ENCODE measurements at regions not wholly inside any gene's neighbourhood (a gene's known extent, or its start where the extent isn't known, plus 50 kb on each side); places are given as distances from the start of the nearest gene placed in this dataset.

DNA sequence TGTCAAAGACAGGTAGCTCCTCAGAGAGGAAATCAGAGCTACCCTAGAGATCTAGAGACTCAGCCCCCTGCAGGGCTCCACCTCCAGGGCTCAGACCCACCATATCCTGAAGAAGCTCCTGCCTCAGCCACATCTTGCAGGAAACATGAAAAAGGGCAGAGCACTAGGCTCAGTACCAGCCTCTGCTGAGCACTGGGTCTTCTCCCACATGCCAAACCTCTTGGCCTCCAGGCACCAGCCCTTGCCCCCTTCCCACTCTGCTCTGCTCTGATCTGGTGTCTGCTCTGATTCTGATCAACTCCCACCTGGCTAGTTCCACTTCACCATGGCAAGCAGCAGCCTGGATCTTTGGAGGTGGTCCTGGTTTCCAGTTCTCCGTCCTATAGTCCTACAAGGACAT, 114.3 kb upstream of the SLC66A3 start:
- TF ChIP-seq, protein P1, sequence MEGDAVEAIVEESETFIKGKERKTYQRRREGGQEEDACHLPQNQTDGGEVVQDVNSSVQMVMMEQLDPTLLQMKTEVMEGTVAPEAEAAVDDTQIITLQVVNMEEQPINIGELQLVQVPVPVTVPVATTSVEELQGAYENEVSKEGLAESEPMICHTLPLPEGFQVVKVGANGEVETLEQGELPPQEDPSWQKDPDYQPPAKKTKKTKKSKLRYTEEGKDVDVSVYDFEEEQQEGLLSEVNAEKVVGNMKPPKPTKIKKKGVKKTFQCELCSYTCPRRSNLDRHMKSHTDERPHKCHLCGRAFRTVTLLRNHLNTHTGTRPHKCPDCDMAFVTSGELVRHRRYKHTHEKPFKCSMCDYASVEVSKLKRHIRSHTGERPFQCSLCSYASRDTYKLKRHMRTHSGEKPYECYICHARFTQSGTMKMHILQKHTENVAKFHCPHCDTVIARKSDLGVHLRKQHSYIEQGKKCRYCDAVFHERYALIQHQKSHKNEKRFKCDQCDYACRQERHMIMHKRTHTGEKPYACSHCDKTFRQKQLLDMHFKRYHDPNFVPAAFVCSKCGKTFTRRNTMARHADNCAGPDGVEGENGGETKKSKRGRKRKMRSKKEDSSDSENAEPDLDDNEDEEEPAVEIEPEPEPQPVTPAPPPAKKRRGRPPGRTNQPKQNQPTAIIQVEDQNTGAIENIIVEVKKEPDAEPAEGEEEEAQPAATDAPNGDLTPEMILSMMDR (IDR thresholded peaks at IDR 0.05): no peak

DNA sequence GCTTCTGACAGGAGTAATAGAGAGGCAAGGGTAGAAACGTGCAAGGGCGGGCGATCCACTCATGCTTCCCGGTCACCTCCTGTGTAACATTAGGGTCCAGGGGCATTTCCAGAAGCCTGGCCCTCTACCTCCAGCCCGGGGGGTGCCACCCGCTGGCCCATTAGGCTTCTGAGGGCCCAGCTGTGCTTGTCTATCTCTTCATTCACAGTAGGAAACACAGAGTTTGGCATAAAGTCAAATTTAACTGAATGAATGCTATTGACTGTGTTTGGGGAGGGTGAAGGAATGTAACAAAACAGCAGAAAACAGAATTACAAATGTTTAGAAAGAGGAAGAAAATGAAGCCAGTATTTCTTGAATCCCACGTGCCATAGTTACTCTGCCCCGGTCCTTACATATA, 112.4 kb upstream of the SLC66A3 start:
- TF ChIP-seq, protein P1 (IDR thresholded peaks at IDR 0.05): no peak
- no peaks in the 10 kb centered on the region for H3K4me1 ChIP-seq
- DNase-seq: no peak
- no peak for ATAC-seq
- no peak overlapping the region for H3K27ac ChIP-seq
- intact Hi-C loops (cut with DNase I): no loop called here
- H3K9me3 ChIP-seq: peaks cover 0 to 21% (median 13%) of the 10 kb centered on the region in 11 donors
- no peak overlapping the region for H3K4me3 ChIP-seq
- no peaks in the 10 kb centered on the region for H3K36me3 ChIP-seq
- 81% methylated on average over 8 of the region's 8 CpGs for WGBS, 2 donors
- H3K27me3 ChIP-seq: peaks cover 0 to 13% (median 0%) of the 10 kb centered on the region in 7 donors

More for the DNA sequence above, 114.3 kb upstream of the SLC66A3 start:
- no peak for ATAC-seq
- Histone ChIP-seq H3K27ac (no peak overlapping the region), H3K4me1 (no peaks in the 10 kb centered on the region), H3K9me3 (peaks cover 0 to 39% (median 21%) of the 10 kb centered on the region in 11 donors), H3K4me3 (no peak overlapping the region), H3K36me3 (no peaks in the 10 kb centered on the region), H3K27me3 (peaks cover 0 to 13% (median 0%) of the 10 kb centered on the region in 7 donors)
- DNase-seq: no peak
- 80 to 89% methylated on average over 1 of the region's 1 CpG for WGBS, 2 donors
- intact Hi-C loops (cut with DNase I): no loop called here

DNA sequence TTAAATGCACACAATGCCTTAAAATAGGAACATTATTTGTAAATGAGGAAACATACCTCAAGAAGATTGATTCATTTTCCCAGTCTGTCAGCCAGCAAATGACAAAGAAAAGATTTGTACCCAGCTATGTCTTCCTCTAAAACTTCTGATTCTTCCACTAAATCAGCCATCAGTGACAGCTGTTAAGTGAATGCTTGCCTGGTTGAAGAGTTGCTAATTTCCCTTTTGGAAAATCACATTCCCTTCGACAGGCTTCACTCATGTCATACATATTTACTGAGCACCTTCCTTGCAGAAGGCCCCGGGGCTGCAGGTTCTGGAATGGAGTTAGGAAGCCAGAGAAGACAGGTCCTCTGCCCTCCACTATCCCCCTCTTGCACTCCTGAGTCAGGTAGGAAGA, 112.0 kb upstream of the SLC66A3 start:
- ATAC-seq: no peak
- H3K27me3 ChIP-seq: peaks cover 0 to 13% (median 0%) of the 10 kb centered on the region in 7 donors
- no peaks in the 10 kb centered on the region for H3K4me1 ChIP-seq
- WGBS, 2 donors: 62 to 63% methylated on average over 2 of the region's 2 CpGs
- no peak for DNase-seq
- H3K27ac ChIP-seq: no peak overlapping the region
- no peaks in the 10 kb centered on the region for H3K36me3 ChIP-seq
- H3K9me3 ChIP-seq: peaks cover 0 to 17% (median 11%) of the 10 kb centered on the region in 11 donors
- TF ChIP-seq, protein P1 (IDR thresholded peaks at IDR 0.05): no peak
- intact Hi-C loops (cut with DNase I): no loop called here
- no peak overlapping the region for H3K4me3 ChIP-seq

DNA sequence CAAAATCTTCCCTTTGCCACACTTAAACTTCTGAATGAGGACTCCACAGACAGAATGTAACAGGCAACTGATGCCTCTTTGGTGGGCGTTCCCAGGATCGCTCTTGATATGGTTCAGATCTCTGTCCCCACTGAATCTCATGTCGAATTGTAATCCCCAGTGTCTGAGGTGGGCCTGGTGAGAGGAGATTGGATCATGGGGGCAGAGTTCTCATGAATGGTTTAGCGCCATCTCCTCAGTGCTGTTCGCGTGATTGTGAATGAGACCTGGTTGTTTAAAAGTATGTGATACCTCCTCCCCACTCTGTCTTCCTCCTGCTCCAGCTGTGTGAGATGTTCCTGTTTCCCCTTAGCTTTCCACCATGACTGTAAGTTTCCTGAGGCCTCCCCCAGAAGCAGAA, 111.1 kb upstream of the SLC66A3 start:
- ATAC-seq (no peak), DNase-seq (no peak)
- TF ChIP-seq, protein P1 (IDR thresholded peaks at IDR 0.05): no peak
- Histone ChIP-seq H3K27me3 (peaks cover 0 to 13% (median 0%) of the 10 kb centered on the region in 7 donors), H3K4me3 (no peak overlapping the region), H3K4me1 (no peaks in the 10 kb centered on the region), H3K36me3 (no peaks in the 10 kb centered on the region), H3K9me3 (peaks cover 0 to 7% (median 2%) of the 10 kb centered on the region in 11 donors), H3K27ac (no peak overlapping the region)
- intact Hi-C loops (cut with DNase I): no loop called here
- WGBS, 2 donors: 90 to 95% methylated on average over 6 of the region's 6 CpGs

Measured in heart right ventricle (tissue), 16 donors.